T-helper 2 cell treated with Interferon-gamma antibody and Interleukin-4, amounts not matched to agents 5 μg/mL and 100 μg/mL, for 36 hours (primary cell): ENCODE measurements at regions not wholly inside any gene's neighbourhood (a gene's known extent, or its start where the extent isn't known, plus 50 kb on each side); places are given as distances from the start of the nearest gene placed in this dataset.
"Not testable (repeated sequence)": the region's sequence is repeated elsewhere in the genome, so short reads cannot be mapped to it uniquely, and the experiment has no call there.

Experiments
- DNase-seq: peaks from one replicate; pipeline ENCODE4 v3.0.0; 2021; ENCODE audit warnings: low spot score
- H3K27ac Mint-ChIP-seq: one replicate; pipeline ENCODE4 v1.8.0; 2021; ENCODE audit warnings: mild to moderate bottlenecking, mixed read lengths
- H3K27me3 Mint-ChIP-seq: one replicate; pipeline ENCODE4 v1.8.0; 2021; ENCODE audit warnings: low read depth, mixed read lengths
- H3K36me3 Mint-ChIP-seq: one replicate; pipeline ENCODE4 v1.8.0; 2021; ENCODE audit warnings: low read depth, mixed read lengths
- H3K4me1 Mint-ChIP-seq: one replicate; pipeline ENCODE4 v1.8.0; 2021; ENCODE audit warnings: low read depth, mixed read lengths
- H3K4me3 Mint-ChIP-seq: one replicate; pipeline ENCODE4 v1.8.0; 2022; ENCODE audit warnings: mild to moderate bottlenecking, moderate library complexity, mixed read lengths
- H3K9me3 Mint-ChIP-seq: one replicate; pipeline ENCODE4 v1.8.0; 2021; ENCODE audit warnings: mixed read lengths

DNA sequence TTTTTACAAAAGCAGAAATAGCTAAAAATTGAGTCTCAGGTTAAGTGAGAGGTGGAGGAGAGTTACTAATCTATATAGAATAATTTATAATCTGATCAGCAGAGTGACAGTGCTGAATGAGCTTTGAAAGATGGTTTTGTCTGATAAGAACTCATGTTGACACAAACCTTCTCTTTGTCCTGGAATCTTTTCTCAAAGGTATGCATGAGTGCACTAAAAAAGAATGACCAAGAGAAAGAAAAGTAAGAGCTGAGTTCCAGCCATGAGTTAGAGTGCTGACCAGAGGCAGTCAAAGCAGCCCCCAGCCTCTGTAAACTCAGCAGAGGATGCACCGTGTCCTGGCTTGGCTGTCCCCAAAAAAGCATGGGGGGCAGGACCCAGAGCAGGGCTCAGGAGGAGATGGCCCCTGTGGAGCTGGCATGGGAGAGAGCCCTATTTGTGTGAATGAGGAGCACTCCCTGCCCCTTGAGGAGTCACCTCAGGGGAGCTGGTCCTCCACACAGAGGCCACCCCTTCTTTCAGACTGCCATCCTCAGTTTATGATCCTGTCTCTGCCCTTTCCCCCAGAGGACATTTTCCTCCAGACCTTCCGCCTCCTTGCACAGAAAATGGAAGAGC lies 129.8 kb downstream of the SEC23A start:
- Mint-ChIP-seq H3K27me3 (peaks cover 3% of the 10 kb centered on the region), H3K9me3 (no peaks in the 10 kb centered on the region), H3K36me3 (no peaks in the 10 kb centered on the region), H3K27ac (no peak overlapping the region), H3K4me3 (no peak overlapping the region), H3K4me1 (no peaks in the 10 kb centered on the region)
- DNase-seq, result no peak

DNA sequence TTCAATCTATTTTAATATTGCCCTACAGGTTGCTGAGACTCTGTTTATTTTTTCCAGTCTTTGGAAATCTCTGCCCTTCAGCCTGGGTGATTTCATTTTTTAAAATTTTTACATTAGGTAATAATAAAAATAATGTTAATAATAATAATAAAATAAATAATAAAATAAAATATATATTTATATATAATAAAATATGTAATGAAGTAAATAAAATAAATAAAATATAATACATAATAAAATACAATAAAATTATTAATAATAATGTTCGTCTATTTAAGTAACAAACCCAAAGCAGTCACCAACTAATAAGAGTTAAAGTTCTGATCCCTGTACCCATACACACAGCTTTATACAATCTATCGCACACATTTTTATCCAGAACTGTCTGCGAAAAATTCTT lies 130.5 kb downstream of the SEC23A start:
- no peaks in the 10 kb centered on the region for H3K4me1 Mint-ChIP-seq
- H3K27me3 Mint-ChIP-seq, result no peaks in the 10 kb centered on the region
- H3K36me3 Mint-ChIP-seq, result no peaks in the 10 kb centered on the region
- no peak overlapping the region for H3K27ac Mint-ChIP-seq
- no peaks in the 10 kb centered on the region for H3K9me3 Mint-ChIP-seq
- no peak for DNase-seq
- no peak overlapping the region for H3K4me3 Mint-ChIP-seq

DNA sequence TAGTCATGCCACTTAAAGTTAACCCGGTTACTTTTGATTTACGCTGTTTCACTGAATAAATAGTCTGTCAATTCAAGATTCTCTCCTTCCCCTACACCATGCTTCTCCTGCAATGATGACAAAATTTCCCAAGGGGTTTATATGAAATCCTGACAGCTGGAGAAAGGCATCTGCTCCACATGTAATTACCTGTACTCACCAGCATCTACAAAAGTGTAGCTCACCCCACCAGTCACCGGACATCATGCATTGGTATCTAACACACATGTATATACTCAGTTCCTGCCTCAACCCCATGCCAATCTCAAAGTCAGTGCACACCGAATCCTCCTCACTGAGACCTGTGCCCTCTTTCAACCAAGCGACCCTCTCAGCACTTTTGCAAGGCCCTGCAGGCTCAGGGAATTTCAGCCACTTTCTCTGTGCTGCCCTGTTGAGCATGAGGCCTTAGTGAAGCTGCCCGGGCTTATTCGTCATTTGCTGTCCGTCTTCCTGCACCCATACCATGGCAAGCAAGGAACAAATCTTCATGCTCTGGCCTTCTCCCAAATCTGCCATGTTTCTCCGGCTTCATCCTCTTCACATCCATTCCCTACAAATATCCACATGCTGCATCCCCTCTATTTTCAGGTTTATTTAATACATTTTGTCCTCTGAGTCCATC lies 131.6 kb downstream of the SEC23A start:
- Mint-ChIP-seq H3K4me3 (no peak overlapping the region), H3K27ac (no peak overlapping the region), H3K27me3 (no peaks in the 10 kb centered on the region), H3K4me1 (no peaks in the 10 kb centered on the region), H3K9me3 (no peaks in the 10 kb centered on the region), H3K36me3 (no peaks in the 10 kb centered on the region)
- no peak for DNase-seq

DNA sequence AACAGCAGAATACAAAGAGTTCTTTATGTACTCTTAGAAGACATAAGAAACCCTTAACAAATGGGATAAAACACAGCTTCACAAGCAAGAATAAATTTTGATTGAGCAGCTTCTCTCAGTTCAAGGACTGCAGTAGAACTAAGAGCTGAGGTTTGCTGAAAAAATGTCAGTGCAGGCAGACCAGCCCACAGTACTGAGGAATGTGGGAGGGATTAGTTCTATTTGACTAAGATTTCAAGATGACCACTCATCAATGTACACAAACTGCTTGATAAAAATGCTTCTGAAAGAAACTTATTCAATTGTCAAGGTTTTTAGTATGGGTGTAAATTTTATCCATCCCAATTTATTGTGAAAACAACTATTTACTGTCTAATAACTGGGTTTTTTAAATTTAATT lies 138.4 kb downstream of the SEC23A start:
- H3K36me3 Mint-ChIP-seq, result no peaks in the 10 kb centered on the region
- DNase-seq, result no peak
- H3K9me3 Mint-ChIP-seq, result no peaks in the 10 kb centered on the region
- no peak overlapping the region for H3K4me3 Mint-ChIP-seq
- no peaks in the 10 kb centered on the region for H3K4me1 Mint-ChIP-seq
- no peaks in the 10 kb centered on the region for H3K27me3 Mint-ChIP-seq
- no peak overlapping the region for H3K27ac Mint-ChIP-seq

DNA sequence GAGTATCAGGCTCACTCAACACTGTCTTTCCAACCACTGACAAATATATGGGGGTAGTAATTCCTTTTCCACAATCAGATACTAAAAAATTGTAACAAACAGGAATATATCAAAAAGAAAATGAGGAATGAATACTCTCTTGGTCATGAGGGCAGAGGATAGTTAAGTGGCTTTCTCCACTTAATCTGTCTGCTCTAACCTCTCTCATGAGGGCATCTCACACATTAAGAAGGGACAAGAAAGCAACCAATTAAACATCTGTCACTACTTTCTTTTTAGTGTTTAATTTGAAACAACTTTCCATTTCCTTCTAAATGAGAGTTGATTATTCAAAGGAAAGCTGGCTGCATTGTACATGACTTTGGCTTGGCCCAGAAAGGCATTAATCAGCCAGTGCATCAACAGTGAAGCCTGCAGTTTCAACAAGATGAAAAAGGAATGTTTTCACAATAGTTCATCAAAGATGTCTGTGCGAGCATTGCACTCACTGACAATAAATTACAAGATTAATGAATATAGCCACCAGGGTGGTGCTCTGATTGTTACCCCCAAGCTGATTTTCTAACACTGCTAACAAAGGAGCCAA lies 142.0 kb downstream of the SEC23A start:
- Mint-ChIP-seq H3K4me3 (no peak overlapping the region), H3K36me3 (no peaks in the 10 kb centered on the region), H3K27ac (no peak overlapping the region), H3K4me1 (no peaks in the 10 kb centered on the region), H3K9me3 (no peaks in the 10 kb centered on the region), H3K27me3 (no peaks in the 10 kb centered on the region)
- no peak for DNase-seq

DNA sequence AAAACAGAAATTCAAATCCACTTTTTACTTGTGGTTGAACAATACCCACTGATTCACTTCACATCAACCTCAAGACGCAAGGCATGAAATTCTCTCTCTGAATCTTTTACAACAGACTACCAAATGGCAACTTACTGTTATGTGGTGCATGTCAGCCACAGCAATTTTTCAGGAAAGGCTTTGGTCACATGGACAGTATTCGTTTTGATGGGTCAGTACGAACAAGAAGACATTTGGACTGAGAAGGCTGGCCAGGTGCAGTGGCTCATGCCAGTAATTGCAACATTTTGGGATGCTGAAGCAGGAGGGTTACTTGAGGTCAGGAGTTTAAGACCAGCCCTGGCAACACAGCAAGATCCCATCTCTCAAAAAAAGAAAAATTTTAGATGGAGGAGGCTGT lies 144.0 kb downstream of the SEC23A start:
- H3K27me3 Mint-ChIP-seq, result no peaks in the 10 kb centered on the region
- H3K4me3 Mint-ChIP-seq, result no peak overlapping the region
- no peaks in the 10 kb centered on the region for H3K9me3 Mint-ChIP-seq

DNA sequence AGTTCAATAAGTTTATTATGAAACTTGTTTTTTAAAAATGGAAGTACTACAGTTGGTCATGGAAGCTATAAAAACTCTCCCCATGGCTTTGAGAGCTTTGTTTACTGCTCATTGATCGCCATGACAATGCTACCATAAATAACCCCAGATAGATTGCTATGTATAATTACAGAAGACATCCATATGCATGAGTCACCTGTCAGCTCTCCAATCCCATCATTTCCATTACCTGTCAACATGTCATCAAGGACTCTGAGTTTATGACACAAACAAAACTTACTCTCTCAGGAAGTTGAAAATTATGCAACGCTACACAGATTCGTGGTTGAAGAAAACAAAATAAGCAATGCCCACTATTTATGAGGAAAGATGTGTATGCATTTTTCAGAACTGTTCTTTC lies 144.4 kb downstream of the SEC23A start:
- no peaks in the 10 kb centered on the region for H3K4me1 Mint-ChIP-seq
- no peaks in the 10 kb centered on the region for H3K9me3 Mint-ChIP-seq
- no peak overlapping the region for H3K4me3 Mint-ChIP-seq
- H3K27me3 Mint-ChIP-seq, result no peaks in the 10 kb centered on the region
- H3K27ac Mint-ChIP-seq, result no peak overlapping the region
- DNase-seq, result no peak
- no peaks in the 10 kb centered on the region for H3K36me3 Mint-ChIP-seq

More for the DNA sequence above, 144.0 kb downstream of the SEC23A start:
- Mint-ChIP-seq H3K27ac (no peak overlapping the region), H3K4me1 (no peaks in the 10 kb centered on the region), H3K36me3 (no peaks in the 10 kb centered on the region)
- DNase-seq, result no peak

DNA sequence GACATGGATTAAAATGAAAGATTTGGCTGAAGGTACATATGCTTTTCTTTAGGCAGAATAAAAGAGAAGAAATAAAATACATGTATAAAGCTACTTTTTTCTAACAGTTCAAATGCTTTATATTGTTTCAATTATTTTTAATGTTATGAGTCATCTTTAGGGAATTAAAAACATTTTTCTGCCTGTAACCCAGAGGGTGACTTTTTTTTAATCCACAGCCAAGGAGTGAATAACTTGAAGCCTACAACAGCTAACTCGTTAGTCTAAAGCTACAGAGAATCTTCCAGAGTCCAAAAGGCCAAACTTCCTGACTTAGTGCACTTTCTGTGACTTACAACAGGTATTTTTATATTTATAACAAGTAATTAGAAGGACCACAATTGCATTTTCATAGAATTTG lies 151.6 kb downstream of the SEC23A start:
- no peak for DNase-seq
- H3K27ac Mint-ChIP-seq, result no peak overlapping the region
- H3K27me3 Mint-ChIP-seq, result no peaks in the 10 kb centered on the region
- no peaks in the 10 kb centered on the region for H3K4me1 Mint-ChIP-seq
- no peak overlapping the region for H3K4me3 Mint-ChIP-seq
- no peaks in the 10 kb centered on the region for H3K36me3 Mint-ChIP-seq
- H3K9me3 Mint-ChIP-seq, result no peaks in the 10 kb centered on the region

DNA sequence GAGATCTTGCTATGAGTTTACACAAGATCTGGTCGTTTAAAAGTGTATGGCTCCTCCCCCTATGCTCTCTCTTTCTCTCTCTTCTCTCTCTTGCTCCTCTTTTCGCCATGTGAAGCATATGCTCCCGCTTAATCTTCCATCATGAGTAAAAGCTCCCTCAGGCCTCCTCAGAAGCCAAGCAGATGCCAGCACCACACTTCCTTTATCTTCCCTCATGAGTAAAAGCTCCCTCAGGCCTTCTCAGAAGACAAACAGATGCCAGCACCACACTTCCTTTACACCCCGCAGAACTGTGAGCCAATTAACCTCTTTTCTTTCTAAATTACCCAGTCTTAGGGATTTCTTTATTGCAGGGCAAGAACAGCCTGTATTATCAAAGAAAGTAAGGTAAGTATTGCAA lies 152.4 kb downstream of the SEC23A start:
- no peaks in the 10 kb centered on the region for H3K4me1 Mint-ChIP-seq
- H3K27ac Mint-ChIP-seq, result no peak overlapping the region
- H3K4me3 Mint-ChIP-seq, result no peak overlapping the region
- DNase-seq, result no peak
- H3K36me3 Mint-ChIP-seq, result no peaks in the 10 kb centered on the region
- no peaks in the 10 kb centered on the region for H3K27me3 Mint-ChIP-seq
- no peaks in the 10 kb centered on the region for H3K9me3 Mint-ChIP-seq

DNA sequence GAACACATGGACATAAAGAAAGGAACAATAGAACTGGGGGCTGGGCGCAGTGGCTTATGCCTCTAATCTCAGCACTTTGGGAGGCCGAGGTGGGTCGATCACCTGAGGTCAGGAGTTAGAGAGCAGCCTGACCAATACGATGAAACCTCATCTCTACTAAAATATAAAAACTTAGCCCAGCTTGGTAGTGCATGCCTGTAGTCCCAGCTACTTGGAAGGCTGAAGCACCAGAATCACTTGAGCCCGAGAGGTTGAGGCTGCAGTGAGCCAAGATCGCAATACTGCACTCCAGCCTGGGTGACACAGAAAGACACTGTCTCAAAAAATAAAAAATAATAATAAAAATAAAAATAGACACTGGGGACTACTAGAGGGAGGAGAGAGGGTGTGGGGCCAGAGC lies 154.5 kb downstream of the SEC23A start:
- Mint-ChIP-seq H3K9me3 (no peaks in the 10 kb centered on the region), H3K4me3 (no peak overlapping the region), H3K36me3 (no peaks in the 10 kb centered on the region), H3K27ac (no peak overlapping the region), H3K27me3 (no peaks in the 10 kb centered on the region), H3K4me1 (no peaks in the 10 kb centered on the region)
- DNase-seq, result no peak

DNA sequence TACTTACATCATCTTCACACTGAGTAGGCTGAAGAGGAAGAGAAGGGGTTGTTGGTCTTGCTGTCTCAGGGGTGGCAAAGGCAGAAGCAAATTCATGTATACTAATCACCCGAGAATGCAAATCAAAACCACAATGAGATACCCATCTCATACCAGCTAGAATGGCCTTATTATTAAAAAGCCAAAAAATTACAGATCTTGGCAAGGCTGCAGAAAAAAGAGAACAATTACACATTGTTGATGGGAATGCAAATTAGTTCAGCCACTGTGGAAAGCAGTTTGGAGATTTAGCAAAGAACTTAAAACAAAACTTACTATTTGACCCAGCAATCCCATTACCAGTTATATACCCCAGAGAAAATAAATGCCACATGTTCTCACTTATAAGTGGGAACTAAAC lies 154.9 kb downstream of the SEC23A start:
- no peaks in the 10 kb centered on the region for H3K9me3 Mint-ChIP-seq
- DNase-seq, result no peak
- H3K36me3 Mint-ChIP-seq, result no peaks in the 10 kb centered on the region

DNA sequence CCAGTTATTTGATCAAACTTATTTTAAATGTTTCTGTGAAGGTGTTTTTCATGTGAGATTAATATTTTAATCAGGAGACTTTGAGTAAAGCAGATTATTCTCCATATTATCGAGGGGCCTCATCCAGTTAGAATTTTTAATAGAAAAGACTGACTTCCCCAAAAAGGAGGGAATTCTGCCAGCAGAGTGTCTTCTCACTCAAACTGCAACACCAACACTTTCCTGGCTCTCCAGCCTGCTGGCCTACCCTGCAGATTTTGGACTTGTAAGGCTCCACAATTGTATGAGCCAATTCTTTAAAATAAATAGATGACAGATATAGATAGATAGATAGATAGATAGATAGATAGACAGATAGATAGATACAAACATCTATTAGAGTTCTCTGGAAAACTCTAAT lies 155.7 kb downstream of the SEC23A start:
- no peaks in the 10 kb centered on the region for H3K4me1 Mint-ChIP-seq
- H3K27me3 Mint-ChIP-seq, result no peaks in the 10 kb centered on the region
- no peaks in the 10 kb centered on the region for H3K9me3 Mint-ChIP-seq
- H3K4me3 Mint-ChIP-seq, result no peak overlapping the region
- H3K36me3 Mint-ChIP-seq, result no peaks in the 10 kb centered on the region
- H3K27ac Mint-ChIP-seq, result no peak overlapping the region
- no peak for DNase-seq

More for the DNA sequence above, 154.9 kb downstream of the SEC23A start:
- H3K27ac Mint-ChIP-seq, result no peak overlapping the region
- no peaks in the 10 kb centered on the region for H3K4me1 Mint-ChIP-seq
- no peak overlapping the region for H3K4me3 Mint-ChIP-seq
- H3K27me3 Mint-ChIP-seq, result no peaks in the 10 kb centered on the region

DNA sequence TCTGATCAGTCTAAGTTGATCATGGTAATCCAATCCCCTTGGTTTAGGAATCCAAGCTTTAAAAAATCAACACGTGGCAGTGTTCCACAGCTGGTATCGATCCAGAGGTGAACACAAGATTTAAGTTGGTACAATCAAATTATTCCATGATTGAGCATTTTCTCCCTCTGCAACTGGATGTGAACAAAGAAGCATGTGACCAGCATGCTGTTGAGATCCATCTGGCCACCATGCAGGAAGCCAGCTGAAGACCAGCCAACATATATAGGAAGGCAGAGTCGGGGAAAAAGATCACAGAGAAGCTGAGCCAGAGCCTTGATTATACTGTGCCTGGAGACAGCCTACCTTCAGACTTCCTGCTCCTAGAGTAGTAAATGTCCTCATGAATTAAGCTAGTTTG lies 158.3 kb downstream of the SEC23A start:
- no peak for DNase-seq
- Mint-ChIP-seq H3K4me1 (no peaks in the 10 kb centered on the region), H3K9me3 (no peaks in the 10 kb centered on the region), H3K27ac (no peak overlapping the region), H3K4me3 (no peak overlapping the region), H3K36me3 (no peaks in the 10 kb centered on the region), H3K27me3 (no peaks in the 10 kb centered on the region)

DNA sequence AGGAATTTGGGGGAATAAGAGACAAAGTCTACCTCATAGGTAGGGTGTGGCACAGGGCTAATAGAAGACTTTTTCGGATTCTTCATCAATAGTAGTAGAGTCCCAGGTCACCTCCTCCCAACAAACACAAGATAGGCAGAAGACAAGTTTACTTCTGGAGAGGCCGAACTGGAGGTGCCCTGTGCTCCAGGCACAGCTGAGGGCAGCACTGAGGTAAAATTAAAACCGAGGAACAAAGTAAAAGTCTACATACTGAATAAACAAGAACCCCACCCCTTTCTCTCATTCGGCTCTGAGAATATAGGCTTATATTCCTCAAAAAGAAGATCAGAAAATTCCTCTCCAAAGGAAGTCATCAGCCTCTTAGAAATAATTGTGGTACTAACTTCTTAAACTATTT lies 161.5 kb downstream of the SEC23A start:
- Mint-ChIP-seq H3K27me3 (no peaks in the 10 kb centered on the region), H3K36me3 (no peaks in the 10 kb centered on the region), H3K4me3 (no peak overlapping the region), H3K4me1 (no peaks in the 10 kb centered on the region), H3K9me3 (no peaks in the 10 kb centered on the region), H3K27ac (no peak overlapping the region)
- no peak for DNase-seq

DNA sequence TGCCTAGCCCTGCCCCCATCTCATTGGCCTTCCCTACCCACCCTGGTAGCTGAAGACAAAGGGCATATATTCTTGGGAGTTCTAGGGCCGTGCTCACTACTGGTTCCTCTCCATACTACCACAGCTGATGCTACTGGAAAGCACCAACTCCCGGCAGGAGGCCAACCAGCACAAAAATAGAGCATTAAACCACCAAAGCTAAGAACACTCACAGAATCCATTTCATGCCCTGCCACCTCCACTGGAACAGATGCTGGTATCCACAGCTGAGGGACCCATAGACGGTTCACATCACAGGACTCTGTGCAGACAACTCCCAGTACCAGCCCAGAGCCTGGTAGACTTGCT lies 170.4 kb downstream of the SEC23A start:
- not testable (repeated sequence) for H3K27me3 Mint-ChIP-seq, H3K27ac Mint-ChIP-seq, H3K4me1 Mint-ChIP-seq, H3K9me3 Mint-ChIP-seq, DNase-seq, H3K36me3 Mint-ChIP-seq, H3K4me3 Mint-ChIP-seq
